HepG2 (cell line): ENCODE measurements at regions not wholly inside any gene's neighbourhood (a gene's known extent, or its start where the extent isn't known, plus 50 kb on each side); places are given as distances from the start of the nearest gene placed in this dataset.

Experiments used
- ATAC-seq: fragments of 200-7000 bp; cut with Tn5 transposase; 3 replicates; pipeline ENCODE4 v1.9.1; 2020; ENCODE audit warnings: mild to moderate bottlenecking, moderate library complexity
- BruUV-seq: library from RNA; stranded (reverse); fragments of 400-500 nt; replicated peaks from 2 replicates; lab custom pipeline; 2021; lab: Mats Ljungman, UMichigan
- CTCF ChIA-PET: fragments of 300-600 bp; formaldehyde crosslinking; extraction: SDS; loops from one replicate; lab custom pipeline; 2021; ENCODE audit warnings: low total read pairs, inconsistent platforms, low intra/inter-chr PET ratio; lab: Yijun Ruan, JAX
- POLR2A ChIA-PET: fragments of 350-600 bp; sonication (Branson Sonifier 250); formaldehyde crosslinking; loops from one replicate; lab custom pipeline; 2020; ENCODE audit warnings: antibody characterized with exemption, inconsistent platforms; lab: Yijun Ruan, JAX
- DNase-seq: peaks from one replicate; pipeline ENCODE4 v3.0.0-alpha.2; 2015; ENCODE audit warnings: low spot score
- FAIRE-seq: peaks from 3 replicates; lab custom pipeline; 2011; peaks lifted over from hg19 to GRCh38; lab: Jason Lieb, UNC
- H2AFZ ChIP-seq: one replicate; pipeline ENCODE4 v1.6.1; 2011; ENCODE audit warnings: low read length, inconsistent platforms
- H3K27ac ChIP-seq: fragments of 300-600 bp; 3 replicates; pipeline ENCODE4 v1.8.0; 2011; ENCODE audit warnings: mixed run types, mild to moderate bottlenecking, mixed read lengths, low read length, inconsistent platforms; ENCODE audit not compliant: insufficient read depth; ENCODE audit errors: extremely low read length
- H3K27me3 ChIP-seq, 2 experiments: fragments of 200-600 bp in 1 of 2; 2 replicates in 1 of 2; 3 replicates in 1 of 2; pipeline versions ENCODE4 v1.6.0 to v1.8.0; 2011; ENCODE audit warnings: low read length in 2 of 2, mild to moderate bottlenecking in 2 of 2, moderate library complexity in 2 of 2, inconsistent platforms in 1 of 2; ENCODE audit not compliant: insufficient read depth in 2 of 2, control insufficient read depth in 1 of 2
- H3K36me3 ChIP-seq, 2 experiments: fragments of 200-600 bp in 1 of 2; replicated peaks in 1 of 2; 2 replicates in 1 of 2; 3 replicates in 1 of 2; pipeline versions ENCODE4 v1.5.1 to v1.8.0; 2011; ENCODE audit warnings: low read length in 2 of 2, inconsistent platforms in 1 of 2; ENCODE audit not compliant: insufficient read depth in 2 of 2, control insufficient read depth in 1 of 2
- H3K4me1 ChIP-seq: 2 replicates; pipeline ENCODE4 v1.5.1; 2012; ENCODE audit warnings: low read length, inconsistent platforms; ENCODE audit not compliant: insufficient read depth
- H3K4me2 ChIP-seq: 2 replicates; pipeline ENCODE4 v1.6.0; 2011; ENCODE audit warnings: low read depth, low read length, inconsistent platforms
- H3K4me3 ChIP-seq, 3 experiments: fragments of 200-600 bp in 1 of 3; sonication (generic), shearing (Covaris generic) in 1 of 3; replicated peaks in 1 of 3; 2 replicates each; pipeline ENCODE4 v1.5.1; 2011 to 2016; ENCODE audit warnings: low read length in 3 of 3, inconsistent platforms in 2 of 3, low read depth in 2 of 3, mild to moderate bottlenecking in 2 of 3, control low read depth in 1 of 3, mixed read lengths in 1 of 3; ENCODE audit not compliant: insufficient read depth in 1 of 3
- H3K79me2 ChIP-seq: one replicate; pipeline ENCODE4 v1.6.1; 2011; ENCODE audit warnings: low read length, inconsistent platforms; ENCODE audit not compliant: insufficient read depth
- H3K9ac ChIP-seq: 2 replicates; pipeline ENCODE4 v1.6.0; 2011; ENCODE audit warnings: mild to moderate bottlenecking, low read depth, low read length, inconsistent platforms; ENCODE audit not compliant: insufficient read depth
- H3K9me3 ChIP-seq: 2 replicates; pipeline ENCODE4 v1.5.1; 2012; ENCODE audit warnings: mild to moderate bottlenecking, low read length
- H4K20me1 ChIP-seq: 2 replicates; pipeline ENCODE4 v1.6.0; 2011; ENCODE audit warnings: inconsistent platforms, mild to moderate bottlenecking, low read length, moderate library complexity; ENCODE audit not compliant: insufficient read depth
- CBX1 ChIP-seq: IDR thresholded peaks from one replicate; pipeline ENCODE4 v1.6.1; 2016; ENCODE audit warnings: antibody characterized with exemption, low read depth
- JARID2 ChIP-seq: sonication (generic); formaldehyde crosslinking; IDR thresholded peaks from 2 replicates; pipeline ENCODE4 v1.8.1; 2023; ENCODE audit warnings: missing genetic modification reagents, inconsistent platforms; ENCODE audit not compliant: insufficient replicate concordance
- KDM4B ChIP-seq: sonication (generic); formaldehyde crosslinking; IDR thresholded peaks from 2 replicates; pipeline ENCODE4 v1.4.0; 2020; ENCODE audit warnings: missing genetic modification reagents
- KDM5B ChIP-seq: sonication (generic); formaldehyde crosslinking; IDR thresholded peaks from 2 replicates; pipeline ENCODE4 v1.4.0; 2020; ENCODE audit warnings: missing genetic modification reagents, mild to moderate bottlenecking, borderline replicate concordance
- ZBTB1 ChIP-seq: sonication (generic); formaldehyde crosslinking; IDR thresholded peaks from 2 replicates; pipeline ENCODE4 v1.4.0; 2020; ENCODE audit warnings: missing genetic modification reagents, borderline replicate concordance
- ZFP36L2 ChIP-seq: sonication (generic); formaldehyde crosslinking; IDR thresholded peaks from 2 replicates; pipeline ENCODE4 v1.4.0; 2020; ENCODE audit warnings: missing genetic modification reagents
- ZNF207 ChIP-seq: fragments of 450-650 bp; IDR thresholded peaks from 2 replicates; pipeline ENCODE4 v1.6.1; 2016; ENCODE audit warnings: antibody characterized with exemption, borderline replicate concordance
- ZNF331 ChIP-seq: sonication (generic); formaldehyde crosslinking; IDR thresholded peaks from 2 replicates; pipeline ENCODE4 v1.4.0; 2020; ENCODE audit warnings: missing genetic modification reagents
- ZNF383 ChIP-seq: sonication (generic); formaldehyde crosslinking; IDR thresholded peaks from 2 replicates; pipeline ENCODE4 v1.4.0; 2020; ENCODE audit warnings: missing genetic modification reagents, mild to moderate bottlenecking, borderline replicate concordance
- WGBS: methylation state at CpG from one replicate; pipeline ENCODE4 v1.1.6; 2017; ENCODE audit warnings: low lambda C conversion rate; 5-methylcytosine and 5-hydroxymethylcytosine counted together
- in situ Hi-C: cut with HindIII; loops from 2 replicates; pipeline ENCODE4 v1.10.0; 2017; ENCODE audit warnings: low pct_unique_long_range_greater_than_20kb; ENCODE audit not compliant: extremely low pct_ligation_motif_present
- intact Hi-C: fragments of 100-400 bp; cut with micrococcal nuclease; formaldehyde crosslinking; loops from one replicate; pipeline ENCODE4 v1.10.0; 2022; ENCODE audit not compliant: unreplicated experiment
- TF ChIP-seq, protein P1 (sequence below): sonication (generic); formaldehyde crosslinking; IDR thresholded peaks from 2 replicates; pipeline ENCODE4 v1.4.0; 2020; ENCODE audit warnings: missing genetic modification reagents

DNA sequence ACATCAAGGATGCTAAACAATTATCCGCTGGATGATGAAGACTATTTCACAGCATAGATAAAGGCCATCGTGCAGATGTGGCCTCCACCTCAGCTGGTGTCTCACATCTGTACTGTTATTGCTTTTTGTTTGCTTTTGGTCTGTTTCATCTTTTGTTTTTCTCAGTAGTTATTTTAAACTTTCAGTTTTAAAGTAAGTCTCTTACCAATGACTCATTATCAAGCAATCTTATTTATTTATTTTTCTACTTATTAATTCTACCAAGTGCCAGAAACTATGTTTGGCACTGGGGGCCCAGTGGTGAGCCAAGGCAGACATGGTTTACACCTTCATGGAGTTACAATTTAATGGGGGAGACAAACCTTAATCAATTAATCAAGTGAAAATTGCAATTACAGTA, 250.9 kb upstream of the TMEM72 start:
- H3K4me1 ChIP-seq = no peaks in the 10 kb centered on the region
- H3K9ac ChIP-seq = no peak overlapping the region
- intact Hi-C loops = no loop called here
- no peaks in the 10 kb centered on the region for H3K36me3 ChIP-seq
- ChIA-PET CTCF (no interaction called here), POLR2A (no interaction called here)
- H4K20me1 ChIP-seq = no peaks in the 10 kb centered on the region
- BruUV-seq = no TSS peak
- TF ChIP-seq ZBTB1 (no peak), ZNF331 (CRISPR knock-in tag) (no peak), KDM4B (CRISPR knock-in tag) (no peak), ZFP36L2 (CRISPR knock-in tag) (no peak), JARID2 (CRISPR knock-in tag) (no peak), CBX1 (no peak), ZNF383 (CRISPR knock-in tag) (no peak), ZNF207 (no peak), KDM5B (CRISPR knock-in tag) (no peak)
- TF ChIP-seq, protein P1, sequence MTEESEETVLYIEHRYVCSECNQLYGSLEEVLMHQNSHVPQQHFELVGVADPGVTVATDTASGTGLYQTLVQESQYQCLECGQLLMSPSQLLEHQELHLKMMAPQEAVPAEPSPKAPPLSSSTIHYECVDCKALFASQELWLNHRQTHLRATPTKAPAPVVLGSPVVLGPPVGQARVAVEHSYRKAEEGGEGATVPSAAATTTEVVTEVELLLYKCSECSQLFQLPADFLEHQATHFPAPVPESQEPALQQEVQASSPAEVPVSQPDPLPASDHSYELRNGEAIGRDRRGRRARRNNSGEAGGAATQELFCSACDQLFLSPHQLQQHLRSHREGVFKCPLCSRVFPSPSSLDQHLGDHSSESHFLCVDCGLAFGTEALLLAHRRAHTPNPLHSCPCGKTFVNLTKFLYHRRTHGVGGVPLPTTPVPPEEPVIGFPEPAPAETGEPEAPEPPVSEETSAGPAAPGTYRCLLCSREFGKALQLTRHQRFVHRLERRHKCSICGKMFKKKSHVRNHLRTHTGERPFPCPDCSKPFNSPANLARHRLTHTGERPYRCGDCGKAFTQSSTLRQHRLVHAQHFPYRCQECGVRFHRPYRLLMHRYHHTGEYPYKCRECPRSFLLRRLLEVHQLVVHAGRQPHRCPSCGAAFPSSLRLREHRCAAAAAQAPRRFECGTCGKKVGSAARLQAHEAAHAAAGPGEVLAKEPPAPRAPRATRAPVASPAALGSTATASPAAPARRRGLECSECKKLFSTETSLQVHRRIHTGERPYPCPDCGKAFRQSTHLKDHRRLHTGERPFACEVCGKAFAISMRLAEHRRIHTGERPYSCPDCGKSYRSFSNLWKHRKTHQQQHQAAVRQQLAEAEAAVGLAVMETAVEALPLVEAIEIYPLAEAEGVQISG (CRISPR knock-in tag) = no peak
- no peak overlapping the region for H3K4me2 ChIP-seq
- no peaks in the 10 kb centered on the region for H3K27me3 ChIP-seq
- no peak overlapping the region for H3K27ac ChIP-seq
- H3K79me2 ChIP-seq = no peaks in the 10 kb centered on the region
- ATAC-seq (no peak), FAIRE-seq (no peak), DNase-seq (no peak)
- no peaks in the 10 kb centered on the region for H3K9me3 ChIP-seq
- no peak overlapping the region for H2AFZ ChIP-seq
- no peak overlapping the region for H3K4me3 ChIP-seq
- 26% methylated on average over 2 of the region's 2 CpGs for WGBS
- in situ Hi-C loops = no loop called here
